Nephron progenitor cell (in vitro differentiated cells): ENCODE measurements at regions not wholly inside any gene's neighbourhood (a gene's known extent, or its start where the extent isn't known, plus 50 kb on each side); places are given as distances from the start of the nearest gene placed in this dataset.

Experiments used
- DNase-seq: peaks from one replicate; pipeline ENCODE4 v3.0.0; 2021
- H3K27ac Mint-ChIP-seq: 2 replicates; pipeline ENCODE4 v1.8.0; 2021; ENCODE audit warnings: mild to moderate bottlenecking, moderate library complexity, mixed read lengths
- H3K27me3 Mint-ChIP-seq: 2 replicates; pipeline ENCODE4 v1.8.0; 2021; ENCODE audit warnings: mild to moderate bottlenecking, low read depth, mixed read lengths; ENCODE audit not compliant: poor library complexity
- H3K36me3 Mint-ChIP-seq: 2 replicates; pipeline ENCODE4 v1.8.0; 2021; ENCODE audit warnings: low read depth, mixed read lengths
- H3K4me1 Mint-ChIP-seq: 2 replicates; pipeline ENCODE4 v1.8.0; 2021; ENCODE audit warnings: mixed read lengths
- H3K4me3 Mint-ChIP-seq: 2 replicates; pipeline ENCODE4 v1.8.0; 2021; ENCODE audit warnings: mild to moderate bottlenecking, moderate library complexity, mixed read lengths
- H3K9me3 Mint-ChIP-seq: 2 replicates; pipeline ENCODE4 v1.8.0; 2021; ENCODE audit warnings: mild to moderate bottlenecking, moderate library complexity, mixed read lengths
- CTCF ChIP-seq: fragments of 200-600 bp; sonication (generic); IDR thresholded peaks from 2 replicates; pipeline ENCODE4 v1.5.0; 2021; ENCODE audit warnings: antibody characterized with exemption

- no peak for DNase-seq
- no peak for TF ChIP-seq CTCF
- H3K9me3 Mint-ChIP-seq, result peaks cover 31% of the 10 kb centered on the region
- H3K36me3 Mint-ChIP-seq, result peaks cover 5% of the 10 kb centered on the region
- H3K4me3 Mint-ChIP-seq, result no peak overlapping the region
- peaks cover 20% of the 10 kb centered on the region for H3K4me1 Mint-ChIP-seq
- H3K27ac Mint-ChIP-seq, result peak overlapping the region; percentile 38
- H3K27me3 Mint-ChIP-seq, result peaks cover 4% of the 10 kb centered on the region
Measured at GRCh38 chr2:4134551-4135550, 431.5 kb downstream of the DCDC2C start.

GRCh38 chr2:4135765-4136164 is 432.4 kb downstream of the DCDC2C start:
- Mint-ChIP-seq H3K4me3 (no peak overlapping the region), H3K27me3 (peaks cover 4% of the 10 kb centered on the region), H3K4me1 (peaks cover 29% of the 10 kb centered on the region), H3K36me3 (peaks cover 2% of the 10 kb centered on the region), H3K27ac (no peak overlapping the region), H3K9me3 (peaks cover 26% of the 10 kb centered on the region)
- DNase-seq, result no peak
- no peak for TF ChIP-seq CTCF

GRCh38 chr2:4139316-4139715 is 435.9 kb downstream of the DCDC2C start:
- Mint-ChIP-seq H3K36me3 (no peaks in the 10 kb centered on the region), H3K27me3 (peaks cover 9% of the 10 kb centered on the region), H3K27ac (peak overlapping the region; percentile 79), H3K4me3 (peak overlapping the region; percentile 0), H3K9me3 (peaks cover 4% of the 10 kb centered on the region), H3K4me1 (peaks cover 32% of the 10 kb centered on the region)
- no peak for TF ChIP-seq CTCF
- peak; percentile 20 for DNase-seq

GRCh38 chr2:4139731-4140130 is 436.4 kb downstream of the DCDC2C start:
- Mint-ChIP-seq H3K27ac (no peak overlapping the region), H3K27me3 (peaks cover 10% of the 10 kb centered on the region)

GRCh38 chr2:4140281-4140970 is 437.1 kb downstream of the DCDC2C start:
- Mint-ChIP-seq H3K27ac (peak overlapping the region; percentile 83), H3K4me1 (peaks cover 23% of the 10 kb centered on the region), H3K4me3 (peak overlapping the region; percentile 18), H3K27me3 (peaks cover 10% of the 10 kb centered on the region), H3K9me3 (peaks cover 8% of the 10 kb centered on the region), H3K36me3 (no peaks in the 10 kb centered on the region)
- no peak for TF ChIP-seq CTCF
- DNase-seq, result peak; percentile 26

More at GRCh38 chr2:4139731-4140130, 436.4 kb downstream of the DCDC2C start:
- Mint-ChIP-seq H3K4me3 (peak overlapping the region; percentile 0), H3K9me3 (peaks cover 8% of the 10 kb centered on the region), H3K36me3 (no peaks in the 10 kb centered on the region), H3K4me1 (peaks cover 30% of the 10 kb centered on the region)
- no peak for TF ChIP-seq CTCF
- DNase-seq, result no peak
